H9 (cell line): ENCODE measurements at regions not wholly inside any gene's neighbourhood (a gene's known extent, or its start where the extent isn't known, plus 50 kb on each side); places are given as distances from the start of the nearest gene placed in this dataset.
"Not testable (repeated sequence)": the region's sequence is repeated elsewhere in the genome, so short reads cannot be mapped to it uniquely, and the experiment has no call there.

Experiments used
- DNase-seq: peaks from one replicate; pipeline ENCODE4 v3.0.0-alpha.2; 2017
- H2AFZ ChIP-seq: one replicate; pipeline ENCODE4 v1.6.1; 2013; ENCODE audit warnings: mild to moderate bottlenecking, low read length, control low read depth, moderate library complexity
- H2AK5ac ChIP-seq: 2 replicates; pipeline ENCODE4 v1.6.1; 2013; ENCODE audit warnings: low read length, control low read depth, mixed read lengths; ENCODE audit not compliant: insufficient read length
- H2BK120ac ChIP-seq: one replicate; pipeline ENCODE4 v1.6.1; 2013; ENCODE audit warnings: low read depth, mild to moderate bottlenecking, low read length, control low read depth, inconsistent platforms; ENCODE audit not compliant: poor library complexity, severe bottlenecking
- H2BK12ac ChIP-seq: 2 replicates; pipeline ENCODE4 v1.6.1; 2013; ENCODE audit warnings: low read length, control low read depth, mixed read lengths, low read depth; ENCODE audit not compliant: insufficient read length
- H2BK15ac ChIP-seq: 2 replicates; pipeline ENCODE4 v1.6.1; 2013; ENCODE audit warnings: low read depth, low read length, control low read depth
- H2BK20ac ChIP-seq: one replicate; pipeline ENCODE4 v1.6.1; 2013; ENCODE audit warnings: low read depth, mild to moderate bottlenecking, low read length, control low read depth, inconsistent platforms; ENCODE audit not compliant: poor library complexity, severe bottlenecking
- H2BK5ac ChIP-seq: 2 replicates; pipeline ENCODE4 v1.6.1; 2013; ENCODE audit warnings: low read length, control low read depth, mixed read lengths; ENCODE audit not compliant: insufficient read length
- H3K14ac ChIP-seq: 2 replicates; pipeline ENCODE4 v1.6.1; 2013; ENCODE audit warnings: low read length, control low read depth; ENCODE audit not compliant: insufficient read depth
- H3K18ac ChIP-seq: 2 replicates; pipeline ENCODE4 v1.6.1; 2013; ENCODE audit warnings: low read depth, mild to moderate bottlenecking, mixed read lengths, low read length, control low read depth; ENCODE audit not compliant: insufficient read length
- H3K23ac ChIP-seq: 2 replicates; pipeline ENCODE4 v1.6.1; 2013; ENCODE audit warnings: low read length, control low read depth, mixed read lengths, low read depth; ENCODE audit not compliant: insufficient read length
- H3K23me2 ChIP-seq: 2 replicates; pipeline ENCODE4 v1.6.1; 2013; ENCODE audit warnings: low read depth, mild to moderate bottlenecking, mixed read lengths, low read length, control low read depth; ENCODE audit not compliant: insufficient read length, poor library complexity, severe bottlenecking
- H3K27ac ChIP-seq: 2 replicates; pipeline ENCODE4 v1.5.1; 2013; ENCODE audit warnings: low read length, control low read depth, mixed read lengths, low read depth; ENCODE audit not compliant: insufficient read length
- H3K27me3 ChIP-seq: 2 replicates; pipeline ENCODE4 v1.6.1; 2013; ENCODE audit warnings: low read length, control low read depth, inconsistent platforms; ENCODE audit not compliant: insufficient read depth
- H3K4ac ChIP-seq: 2 replicates; pipeline ENCODE4 v1.6.1; 2013; ENCODE audit warnings: low read depth, mild to moderate bottlenecking, control low read depth, inconsistent platforms, low read length, moderate library complexity
- H3K4me1 ChIP-seq: 2 replicates; pipeline ENCODE4 v1.6.1; 2013; ENCODE audit warnings: low read length, control low read depth, inconsistent platforms; ENCODE audit not compliant: insufficient read depth
- H3K4me2 ChIP-seq: 2 replicates; pipeline ENCODE4 v1.6.1; 2013; ENCODE audit warnings: low read length, control low read depth, mixed read lengths; ENCODE audit not compliant: insufficient read length, insufficient read depth
- H3K56ac ChIP-seq: 2 replicates; pipeline ENCODE4 v1.6.1; 2013; ENCODE audit warnings: low read depth, mild to moderate bottlenecking, mixed read lengths, low read length, control low read depth; ENCODE audit not compliant: insufficient read length
- H3K79me1 ChIP-seq: 2 replicates; pipeline ENCODE4 v1.6.1; 2013; ENCODE audit warnings: low read depth, mild to moderate bottlenecking, moderate library complexity, low read length, control low read depth, inconsistent platforms; ENCODE audit not compliant: insufficient read depth, poor library complexity, severe bottlenecking
- H3K79me2 ChIP-seq: 2 replicates; pipeline ENCODE4 v1.6.1; 2013; ENCODE audit warnings: low read length, control low read depth, inconsistent platforms; ENCODE audit not compliant: insufficient read depth
- H3K9ac ChIP-seq: 2 replicates; pipeline ENCODE4 v1.6.1; 2013; ENCODE audit warnings: low read length, control low read depth, mixed read lengths; ENCODE audit not compliant: insufficient read length; ENCODE audit errors: extremely low read depth
- H3K9me3 ChIP-seq: one replicate; pipeline ENCODE4 v1.6.1; 2013; ENCODE audit warnings: low read depth, low read length, inconsistent platforms; ENCODE audit not compliant: control insufficient read depth
- H3T11ph ChIP-seq: one replicate; pipeline ENCODE4 v1.6.1; 2013; ENCODE audit warnings: mild to moderate bottlenecking, low read length, control low read depth, inconsistent platforms
- H4K20me1 ChIP-seq: one replicate; pipeline ENCODE4 v1.6.1; 2013; ENCODE audit not compliant: control insufficient read depth, insufficient read length, insufficient read depth
- H4K5ac ChIP-seq: 2 replicates; pipeline ENCODE4 v1.6.1; 2013; ENCODE audit warnings: low read depth, mild to moderate bottlenecking, mixed read lengths, low read length, control low read depth; ENCODE audit not compliant: insufficient read length
- H4K8ac ChIP-seq: replicated peaks from 2 replicates; pipeline ENCODE4 v1.6.1; 2013; ENCODE audit warnings: low read length, control low read depth, mixed read lengths, low read depth; ENCODE audit not compliant: insufficient read length
- H4K91ac ChIP-seq: 2 replicates; pipeline ENCODE4 v1.6.1; 2013; ENCODE audit warnings: low read depth, mild to moderate bottlenecking, moderate library complexity, mixed read lengths, low read length, control low read depth; ENCODE audit not compliant: insufficient read length
- H3K27ac Mint-ChIP-seq, 3 experiments: 2 replicates in 2 of 3; 3 replicates in 1 of 3; pipeline ENCODE4 v1.8.0; 2020 to 2021; ENCODE audit warnings: mixed read lengths in 3 of 3, mild to moderate bottlenecking in 1 of 3, moderate library complexity in 1 of 3
- H3K27me3 Mint-ChIP-seq: 2 replicates; pipeline ENCODE4 v1.8.0; 2021; ENCODE audit warnings: low read depth, mild to moderate bottlenecking, moderate library complexity, mixed read lengths
- H3K36me3 Mint-ChIP-seq, 3 experiments: 2 replicates in 2 of 3; 3 replicates in 1 of 3; pipeline ENCODE4 v1.8.0; 2020 to 2021; ENCODE audit warnings: low read depth in 3 of 3, mixed read lengths in 3 of 3; ENCODE audit not compliant: insufficient read depth in 1 of 3
- H3K4me1 Mint-ChIP-seq, 2 experiments: 2 replicates each; pipeline ENCODE4 v1.8.0; 2020; ENCODE audit warnings: mixed read lengths in 2 of 2
- H3K4me3 Mint-ChIP-seq, 2 experiments: 2 replicates in 1 of 2; 3 replicates in 1 of 2; pipeline ENCODE4 v1.8.0; 2020 to 2021; ENCODE audit warnings: mild to moderate bottlenecking in 2 of 2, mixed read lengths in 2 of 2, moderate library complexity in 1 of 2
- H3K9me3 Mint-ChIP-seq, 2 experiments: 2 replicates in 1 of 2; 3 replicates in 1 of 2; pipeline ENCODE4 v1.8.0; 2020; ENCODE audit warnings: mild to moderate bottlenecking in 2 of 2, mixed read lengths in 2 of 2, moderate library complexity in 1 of 2
- whole genome bisulfite sequencing: extraction: QIAGEN DNeasy Blood & Tissue Kit; methylation state at CpG from one replicate; pipeline ENCODE4 v1.1.7; 2013; ENCODE audit warnings: missing lambda C conversion rate, low lambda C conversion rate, mixed read lengths; ENCODE audit not compliant: insufficient read length; ENCODE audit errors: extremely low coverage; 5-methylcytosine and 5-hydroxymethylcytosine counted together

GRCh38 chr2:187610450-187610849 is 56.2 kb upstream of the TFPI start:
- not testable (repeated sequence) for H3K36me3 Mint-ChIP-seq, H3K27me3 Mint-ChIP-seq

More at GRCh38 chr2:187610450-187610849, 56.2 kb upstream of the TFPI start:
- not testable (repeated sequence) for H3K27ac Mint-ChIP-seq, H3K18ac ChIP-seq, H3K79me2 ChIP-seq, H3K23ac ChIP-seq, H3K9me3 Mint-ChIP-seq, H4K91ac ChIP-seq, H4K5ac ChIP-seq, H3K9me3 ChIP-seq, H3K4me3 Mint-ChIP-seq, H2AFZ ChIP-seq, H3K4ac ChIP-seq, H3K79me1 ChIP-seq, H2AK5ac ChIP-seq, H3K14ac ChIP-seq, H2BK120ac ChIP-seq, H3K56ac ChIP-seq, H2BK5ac ChIP-seq, H2BK20ac ChIP-seq, H3K9ac ChIP-seq, H2BK12ac ChIP-seq, DNase-seq, H3K23me2 ChIP-seq, H3T11ph ChIP-seq, H3K4me1 Mint-ChIP-seq, H4K8ac ChIP-seq, H4K20me1 ChIP-seq, H3K4me2 ChIP-seq, H2BK15ac ChIP-seq, H3K27ac ChIP-seq, H3K27me3 ChIP-seq, H3K4me1 ChIP-seq
- no CpG with 5 or more reads among the region's 2 CpGs for WGBS
